Endothelial cell (in vitro differentiated cells): ENCODE measurements at regions not wholly inside any gene's neighbourhood (a gene's known extent, or its start where the extent isn't known, plus 50 kb on each side); places are given as distances from the start of the nearest gene placed in this dataset.

Experiments
- DNase-seq: peaks from one replicate; pipeline ENCODE4 v3.0.0; 2021; ENCODE audit warnings: low spot score
- H3K27ac Mint-ChIP-seq: one replicate; pipeline ENCODE4 v1.8.0; 2021; ENCODE audit warnings: mixed read lengths, inconsistent platforms; ENCODE audit not compliant: unreplicated experiment
- H3K27me3 Mint-ChIP-seq: one replicate; pipeline ENCODE4 v1.8.0; 2021; ENCODE audit warnings: mild to moderate bottlenecking, moderate library complexity, mixed read lengths, inconsistent platforms; ENCODE audit not compliant: unreplicated experiment
- H3K36me3 Mint-ChIP-seq: one replicate; pipeline ENCODE4 v1.8.0; 2021; ENCODE audit warnings: mild to moderate bottlenecking, low read depth, mixed read lengths, inconsistent platforms; ENCODE audit not compliant: unreplicated experiment
- H3K4me1 Mint-ChIP-seq: one replicate; pipeline ENCODE4 v1.8.0; 2021; ENCODE audit warnings: mild to moderate bottlenecking, mixed read lengths, inconsistent platforms; ENCODE audit not compliant: unreplicated experiment
- H3K4me3 Mint-ChIP-seq: one replicate; pipeline ENCODE4 v1.8.0; 2021; ENCODE audit warnings: mild to moderate bottlenecking, mixed read lengths, inconsistent platforms; ENCODE audit not compliant: unreplicated experiment
- H3K9me3 Mint-ChIP-seq: one replicate; pipeline ENCODE4 v1.8.0; 2021; ENCODE audit warnings: mixed read lengths, inconsistent platforms; ENCODE audit not compliant: unreplicated experiment
- CTCF ChIP-seq: fragments of 200-600 bp; sonication (generic); IDR thresholded peaks from one replicate; pipeline ENCODE4 v1.5.0; 2021; ENCODE audit warnings: antibody characterized with exemption; ENCODE audit not compliant: unreplicated experiment

- DNase-seq, result no peak
- no peak overlapping the region for H3K27ac Mint-ChIP-seq
- TF ChIP-seq CTCF, result no peak
- peaks cover 2% of the 10 kb centered on the region for H3K4me1 Mint-ChIP-seq
- H3K9me3 Mint-ChIP-seq, result no peaks in the 10 kb centered on the region
- no peaks in the 10 kb centered on the region for H3K36me3 Mint-ChIP-seq
- H3K27me3 Mint-ChIP-seq, result peaks cover 2% of the 10 kb centered on the region
- no peak overlapping the region for H3K4me3 Mint-ChIP-seq
These were observed 116.8 kb upstream of the GRAMD1B start for GRCh38 chr11:123313262-123313661.

- H3K27me3 Mint-ChIP-seq, result peaks cover 5% of the 10 kb centered on the region
- H3K36me3 Mint-ChIP-seq, result no peaks in the 10 kb centered on the region
- no peak for TF ChIP-seq CTCF
- peaks cover 34% of the 10 kb centered on the region for H3K4me1 Mint-ChIP-seq
- no peak overlapping the region for H3K4me3 Mint-ChIP-seq
- no peaks in the 10 kb centered on the region for H3K9me3 Mint-ChIP-seq
- no peak for DNase-seq
- H3K27ac Mint-ChIP-seq, result no peak overlapping the region
These were observed 113.0 kb upstream of the CLMP start for GRCh38 chr11:123308077-123308476.

GRCh38 chr11:123307276-123307675 is 112.2 kb upstream of the CLMP start:
- H3K27ac Mint-ChIP-seq, result no peak overlapping the region
- TF ChIP-seq CTCF, result no peak
- no peaks in the 10 kb centered on the region for H3K9me3 Mint-ChIP-seq
- peaks cover 8% of the 10 kb centered on the region for H3K27me3 Mint-ChIP-seq
- H3K36me3 Mint-ChIP-seq, result no peaks in the 10 kb centered on the region
- no peak for DNase-seq
- peaks cover 40% of the 10 kb centered on the region for H3K4me1 Mint-ChIP-seq
- H3K4me3 Mint-ChIP-seq, result no peak overlapping the region

- H3K4me3 Mint-ChIP-seq, result no peak overlapping the region
- H3K27me3 Mint-ChIP-seq, result peaks cover 8% of the 10 kb centered on the region
- no peak overlapping the region for H3K27ac Mint-ChIP-seq
- H3K9me3 Mint-ChIP-seq, result no peaks in the 10 kb centered on the region
- H3K4me1 Mint-ChIP-seq, result peaks cover 44% of the 10 kb centered on the region
- TF ChIP-seq CTCF, result no peak
- DNase-seq, result no peak
- no peaks in the 10 kb centered on the region for H3K36me3 Mint-ChIP-seq
These were observed 111.5 kb upstream of the CLMP start for GRCh38 chr11:123306531-123306930.

GRCh38 chr11:123305601-123306375 is 110.7 kb upstream of the CLMP start:
- TF ChIP-seq CTCF, result no peak
- H3K9me3 Mint-ChIP-seq, result no peaks in the 10 kb centered on the region
- H3K36me3 Mint-ChIP-seq, result no peaks in the 10 kb centered on the region
- no peak overlapping the region for H3K4me3 Mint-ChIP-seq
- H3K27me3 Mint-ChIP-seq, result peaks cover 8% of the 10 kb centered on the region
- H3K27ac Mint-ChIP-seq, result no peak overlapping the region
- DNase-seq, result no peak
- peaks cover 51% of the 10 kb centered on the region for H3K4me1 Mint-ChIP-seq
